Loucy (cell line): ENCODE measurements at regions not wholly inside any gene's neighbourhood (a gene's known extent, or its start where the extent isn't known, plus 50 kb on each side); places are given as distances from the start of the nearest gene placed in this dataset.

Experiments
- H2AFZ ChIP-seq: fragments of 200-600 bp; sonication (generic); 2 replicates; pipeline ENCODE4 v1.6.0; 2016; ENCODE audit warnings: antibody characterized with exemption, mild to moderate bottlenecking, low read length, moderate library complexity
- H3F3A ChIP-seq: fragments of 200-600 bp; 2 replicates; pipeline ENCODE4 v1.6.0; 2016; ENCODE audit warnings: antibody characterized with exemption, low read depth, mild to moderate bottlenecking
- H3K27me3 ChIP-seq: fragments of 200-600 bp; sonication (generic); 2 replicates; pipeline ENCODE4 v1.6.1; 2014; ENCODE audit warnings: low read length, mild to moderate bottlenecking; ENCODE audit not compliant: insufficient read depth, poor library complexity, severe bottlenecking
- H3K36me3 ChIP-seq: fragments of 200-600 bp; sonication (generic); 2 replicates; pipeline ENCODE4 v1.6.1; 2016; ENCODE audit warnings: low read length; ENCODE audit not compliant: insufficient read depth
- H3K4me1 ChIP-seq: fragments of 200-600 bp; sonication (generic); 2 replicates; pipeline ENCODE4 v1.5.1; 2014; ENCODE audit warnings: low read length, mild to moderate bottlenecking; ENCODE audit not compliant: insufficient read depth, poor library complexity, severe bottlenecking
- H3K4me2 ChIP-seq: fragments of 200-600 bp; sonication (generic); 2 replicates; pipeline ENCODE4 v1.6.0; 2014; ENCODE audit warnings: antibody characterized with exemption, low read length, low read depth, mild to moderate bottlenecking; ENCODE audit not compliant: poor library complexity, severe bottlenecking
- H3K4me3 ChIP-seq: fragments of 200-600 bp; sonication (generic); 2 replicates; pipeline ENCODE4 v1.5.1; 2014; ENCODE audit warnings: low read length, mild to moderate bottlenecking, mixed read lengths; ENCODE audit not compliant: poor library complexity, severe bottlenecking
- H3K79me2 ChIP-seq: fragments of 200-600 bp; sonication (generic); 2 replicates; pipeline ENCODE4 v1.6.1; 2014; ENCODE audit warnings: low read length; ENCODE audit not compliant: insufficient read depth
- H3K9ac ChIP-seq: fragments of 200-600 bp; sonication (generic); 2 replicates; pipeline ENCODE4 v1.6.0; 2014; ENCODE audit warnings: mild to moderate bottlenecking, low read depth, low read length, moderate library complexity; ENCODE audit not compliant: poor library complexity, severe bottlenecking
- H3K9me2 ChIP-seq: fragments of 200-600 bp; sonication (generic); replicated peaks from 2 replicates; pipeline ENCODE4 v1.6.1; 2016; ENCODE audit warnings: low read depth, low read length, mixed read lengths
- H3K9me3 ChIP-seq: fragments of 200-600 bp; sonication (generic); 2 replicates; pipeline ENCODE4 v1.6.1; 2014; ENCODE audit warnings: mild to moderate bottlenecking, antibody characterized with exemption, low read length, low read depth; ENCODE audit not compliant: insufficient read depth
- H4K20me1 ChIP-seq: fragments of 200-600 bp; sonication (generic); 2 replicates; pipeline ENCODE4 v1.6.0; 2014; ENCODE audit warnings: antibody characterized with exemption, low read length, mild to moderate bottlenecking; ENCODE audit not compliant: insufficient read depth, poor library complexity, severe bottlenecking
- EZH2phosphoT487 ChIP-seq: fragments of 200-600 bp; IDR thresholded peaks from 2 replicates; pipeline ENCODE4 v1.6.1; 2018; ENCODE audit warnings: antibody characterized with exemption, mild to moderate bottlenecking, moderate library complexity, borderline replicate concordance
- TF ChIP-seq, protein P1 (sequence below): fragments of 200-600 bp; sonication (generic); conservative IDR thresholded peaks from 2 replicates; pipeline ENCODE4 v1.5.1; 2014; ENCODE audit warnings: mild to moderate bottlenecking, antibody characterized with exemption, low read length

DNA sequence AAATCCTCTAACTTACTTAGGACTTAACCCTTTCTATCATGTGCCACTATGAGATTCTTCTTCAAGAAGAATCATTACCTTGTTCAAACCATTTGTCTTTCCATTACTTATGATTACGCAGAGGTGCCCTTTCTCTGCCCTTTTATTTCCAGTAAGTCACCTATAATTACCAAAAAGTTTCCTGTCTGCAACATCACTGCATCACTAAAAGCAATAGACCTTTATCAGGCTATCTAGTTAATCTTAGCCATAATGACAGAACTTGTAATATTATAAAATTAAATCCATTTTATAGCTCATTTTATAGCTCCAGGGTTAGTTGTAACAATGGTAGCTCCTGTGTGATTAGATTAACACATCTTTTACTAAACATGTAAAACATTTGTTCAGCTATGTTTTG is 673.6 kb upstream of the PITX2 start:
- H3F3A ChIP-seq, result no peaks in the 10 kb centered on the region
- TF ChIP-seq EZH2phosphoT487, result no peak
- TF ChIP-seq, protein P1, sequence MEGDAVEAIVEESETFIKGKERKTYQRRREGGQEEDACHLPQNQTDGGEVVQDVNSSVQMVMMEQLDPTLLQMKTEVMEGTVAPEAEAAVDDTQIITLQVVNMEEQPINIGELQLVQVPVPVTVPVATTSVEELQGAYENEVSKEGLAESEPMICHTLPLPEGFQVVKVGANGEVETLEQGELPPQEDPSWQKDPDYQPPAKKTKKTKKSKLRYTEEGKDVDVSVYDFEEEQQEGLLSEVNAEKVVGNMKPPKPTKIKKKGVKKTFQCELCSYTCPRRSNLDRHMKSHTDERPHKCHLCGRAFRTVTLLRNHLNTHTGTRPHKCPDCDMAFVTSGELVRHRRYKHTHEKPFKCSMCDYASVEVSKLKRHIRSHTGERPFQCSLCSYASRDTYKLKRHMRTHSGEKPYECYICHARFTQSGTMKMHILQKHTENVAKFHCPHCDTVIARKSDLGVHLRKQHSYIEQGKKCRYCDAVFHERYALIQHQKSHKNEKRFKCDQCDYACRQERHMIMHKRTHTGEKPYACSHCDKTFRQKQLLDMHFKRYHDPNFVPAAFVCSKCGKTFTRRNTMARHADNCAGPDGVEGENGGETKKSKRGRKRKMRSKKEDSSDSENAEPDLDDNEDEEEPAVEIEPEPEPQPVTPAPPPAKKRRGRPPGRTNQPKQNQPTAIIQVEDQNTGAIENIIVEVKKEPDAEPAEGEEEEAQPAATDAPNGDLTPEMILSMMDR, result no peak
- no peak overlapping the region for H3K4me2 ChIP-seq
- no peak overlapping the region for H2AFZ ChIP-seq
- H3K9ac ChIP-seq, result no peak overlapping the region
- no peaks in the 10 kb centered on the region for H3K4me1 ChIP-seq
- no peaks in the 10 kb centered on the region for H3K27me3 ChIP-seq
- no peaks in the 10 kb centered on the region for H3K36me3 ChIP-seq
- no peaks in the 10 kb centered on the region for H4K20me1 ChIP-seq
- no peaks in the 10 kb centered on the region for H3K9me2 ChIP-seq
- no peak overlapping the region for H3K4me3 ChIP-seq
- no peaks in the 10 kb centered on the region for H3K9me3 ChIP-seq
- no peaks in the 10 kb centered on the region for H3K79me2 ChIP-seq

DNA sequence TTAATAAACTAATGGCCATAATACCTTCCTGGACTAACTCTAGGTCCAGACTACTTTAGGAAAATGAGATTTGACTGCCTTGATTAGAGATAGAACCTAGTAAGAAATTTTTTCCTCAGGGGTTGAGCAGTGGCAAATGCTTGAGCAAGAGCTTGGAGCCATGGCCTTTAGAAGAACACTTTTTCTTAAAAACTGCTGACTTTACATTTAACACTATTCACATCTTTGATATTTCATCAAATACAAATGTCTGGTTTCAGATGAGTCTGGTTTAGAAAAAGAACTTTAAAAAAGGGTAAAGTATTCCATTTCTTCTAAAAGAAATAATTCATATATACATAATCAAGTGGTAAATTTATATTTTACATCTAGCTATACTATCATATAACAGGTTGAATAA is 680.9 kb upstream of the PITX2 start:
- Histone ChIP-seq H3K9me2 (no peaks in the 10 kb centered on the region), H3K36me3 (no peaks in the 10 kb centered on the region), H4K20me1 (no peaks in the 10 kb centered on the region), H2AFZ (no peak overlapping the region), H3K9ac (no peak overlapping the region), H3K79me2 (no peaks in the 10 kb centered on the region), H3K27me3 (no peaks in the 10 kb centered on the region), H3K4me2 (no peak overlapping the region), H3F3A (no peaks in the 10 kb centered on the region), H3K4me1 (no peaks in the 10 kb centered on the region), H3K4me3 (no peak overlapping the region), H3K9me3 (no peaks in the 10 kb centered on the region)
- no peak for TF ChIP-seq EZH2phosphoT487
- TF ChIP-seq, protein P1, result no peak

DNA sequence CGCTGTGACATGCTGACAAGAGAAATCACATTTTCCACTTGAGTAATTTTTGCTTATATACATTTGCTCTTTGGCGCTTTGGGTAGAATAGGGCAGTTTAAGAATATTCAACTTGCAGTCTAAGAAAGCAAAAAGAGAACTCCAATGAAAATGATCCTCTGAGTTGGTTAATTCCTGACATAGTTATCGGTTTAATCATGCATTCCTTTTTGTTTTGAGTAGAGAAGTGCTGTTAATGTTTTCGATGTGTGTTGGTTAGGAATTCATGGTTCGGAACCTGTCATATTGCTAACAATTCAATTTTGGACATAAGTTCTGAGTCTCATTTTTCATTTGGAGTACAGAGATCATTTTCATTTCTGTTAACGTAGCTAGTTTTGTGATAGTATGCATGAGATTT is 700.6 kb upstream of the PITX2 start:
- TF ChIP-seq, protein P1, result no peak
- TF ChIP-seq EZH2phosphoT487, result no peak

More for the DNA sequence above, 700.6 kb upstream of the PITX2 start:
- Histone ChIP-seq H3K4me2 (no peak overlapping the region), H3K36me3 (no peaks in the 10 kb centered on the region), H3K79me2 (no peaks in the 10 kb centered on the region), H2AFZ (no peak overlapping the region), H3K9ac (no peak overlapping the region), H3F3A (no peaks in the 10 kb centered on the region), H3K27me3 (no peaks in the 10 kb centered on the region), H3K9me2 (no peaks in the 10 kb centered on the region), H4K20me1 (no peaks in the 10 kb centered on the region), H3K4me1 (no peaks in the 10 kb centered on the region), H3K4me3 (no peak overlapping the region), H3K9me3 (no peaks in the 10 kb centered on the region)
